DMS153 (cell line): ENCODE measurements at regions not wholly inside any gene's neighbourhood (a gene's known extent, or its start where the extent isn't known, plus 50 kb on each side); places are given as distances from the start of the nearest gene placed in this dataset.

Experiments used
- DNase-seq: peaks from one replicate; lab custom pipeline; 2025; lab: John Stamatoyannopoulos, UW

- DNase-seq = no peak
Observed at GRCh38 chr11:45724153-45724552, 58.7 kb upstream of the CHST1 start.

GRCh38 chr11:45723397-45723796, 58.0 kb upstream of the CHST1 start:
- no peak for DNase-seq

GRCh38 chr11:45722144-45722543, 56.7 kb upstream of the CHST1 start:
- no peak for DNase-seq

- no peak for DNase-seq
Observed at GRCh38 chr11:45717526-45717925, 52.1 kb upstream of the CHST1 start.

- DNase-seq = no peak
Observed at GRCh38 chr11:45715418-45715817, 50.0 kb upstream of the CHST1 start.
